Natural killer cell (primary cell): ENCODE measurements at regions not wholly inside any gene's neighbourhood (a gene's known extent, or its start where the extent isn't known, plus 50 kb on each side); places are given as distances from the start of the nearest gene placed in this dataset.

Experiments used
- ATAC-seq, 3 donors: fragments of 150-1000 bp in 2 of 3; fragments of 200-7000 bp in 1 of 3; cut with Tn5 transposase; 1 replicate in 1 of 3; 2 replicates in 2 of 3; pipeline ENCODE4 v1.10.0; 2021; ENCODE audit warnings: mild to moderate bottlenecking in 2 of 3, moderate library complexity in 2 of 3
- DNase-seq, 2 donors: peaks; one replicate each; pipeline versions ENCODE4 v3.0.0 to v3.0.0-alpha.2; 2013 to 2021; ENCODE audit warnings: mixed read lengths in 1 of 2
- H3K27ac ChIP-seq: one replicate; pipeline ENCODE4 v1.5.1; 2013; ENCODE audit warnings: mild to moderate bottlenecking, low read length
- H3K27me3 ChIP-seq: one replicate; pipeline ENCODE4 v1.6.1; 2013; ENCODE audit warnings: low read length; ENCODE audit not compliant: control insufficient read depth, insufficient read depth
- H3K36me3 ChIP-seq: one replicate; pipeline ENCODE4 v1.6.1; 2013; ENCODE audit warnings: low read length; ENCODE audit not compliant: control insufficient read depth, insufficient read depth
- H3K4me1 ChIP-seq: one replicate; pipeline ENCODE4 v1.6.1; 2013; ENCODE audit warnings: low read length; ENCODE audit not compliant: control insufficient read depth, insufficient read depth
- H3K4me3 ChIP-seq: one replicate; pipeline ENCODE4 v1.5.1; 2013; ENCODE audit warnings: low read length
- H3K9me3 ChIP-seq: one replicate; pipeline ENCODE4 v1.6.1; 2013; ENCODE audit warnings: low read length; ENCODE audit not compliant: control insufficient read depth, insufficient read depth
- H3K27ac Mint-ChIP-seq, 2 donors: one replicate each; pipeline ENCODE4 v1.8.0; 2022; ENCODE audit warnings: mild to moderate bottlenecking in 2 of 2, mixed read lengths in 2 of 2, moderate library complexity in 1 of 2
- H3K27me3 Mint-ChIP-seq, 2 donors: one replicate each; pipeline ENCODE4 v1.8.0; 2022; ENCODE audit warnings: low read depth in 2 of 2, mixed read lengths in 2 of 2
- H3K36me3 Mint-ChIP-seq: one replicate; pipeline ENCODE4 v1.8.0; 2022; ENCODE audit warnings: mixed read lengths
- H3K4me1 Mint-ChIP-seq, 2 donors: one replicate each; pipeline ENCODE4 v1.8.0; 2022; ENCODE audit warnings: mixed read lengths in 2 of 2
- H3K4me3 Mint-ChIP-seq: one replicate; pipeline ENCODE4 v1.8.0; 2022; ENCODE audit warnings: mild to moderate bottlenecking, moderate library complexity, mixed read lengths
- H3K9me3 Mint-ChIP-seq, 2 donors: one replicate each; pipeline ENCODE4 v1.8.0; 2022; ENCODE audit warnings: mixed read lengths in 2 of 2
- CTCF ChIP-seq: fragments of 200-600 bp; IDR thresholded peaks from one replicate; pipeline ENCODE4 v1.8.0; 2022; ENCODE audit warnings: antibody characterized with exemption
- WGBS: methylation state at CpG from one replicate; pipeline ENCODE4 v1.1.7; 2013; ENCODE audit warnings: missing lambda C conversion rate; ENCODE audit not compliant: insufficient coverage; 5-methylcytosine and 5-hydroxymethylcytosine counted together
- intact Hi-C: fragments of 100-400 bp; cut with micrococcal nuclease; formaldehyde crosslinking; loops from one replicate; pipeline ENCODE4 v1.14.2; 2022

- H3K9me3 ChIP-seq: no peaks in the 10 kb centered on the region
- H3K9me3 Mint-ChIP-seq: peaks cover 2 to 14% of the 10 kb centered on the region in 2 donors
- no peaks in the 10 kb centered on the region for H3K36me3 Mint-ChIP-seq
- H3K4me1 ChIP-seq: no peaks in the 10 kb centered on the region
- no peaks in the 10 kb centered on the region for H3K4me1 Mint-ChIP-seq
- no peak overlapping the region for H3K27ac Mint-ChIP-seq
- H3K4me3 ChIP-seq: no peak overlapping the region
- no peaks in the 10 kb centered on the region for H3K27me3 ChIP-seq
- H3K27ac ChIP-seq: no peak overlapping the region
- no peaks in the 10 kb centered on the region for H3K36me3 ChIP-seq
- no peak for DNase-seq
- ATAC-seq: no peak
- no peaks in the 10 kb centered on the region for H3K27me3 Mint-ChIP-seq
- 94% methylated on average over 3 of the region's 3 CpGs for WGBS
- TF ChIP-seq CTCF: no peak
- intact Hi-C loops: no loop called here
- no peak overlapping the region for H3K4me3 Mint-ChIP-seq
Observed at GRCh38 chr6:88449770-88450169, 283.6 kb upstream of the CNR1 start.

GRCh38 chr6:88445188-88445965 is 279.2 kb upstream of the CNR1 start:
- Histone ChIP-seq H3K4me3 (no peak overlapping the region), H3K36me3 (no peaks in the 10 kb centered on the region), H3K27me3 (no peaks in the 10 kb centered on the region), H3K27ac (no peak overlapping the region), H3K4me1 (no peaks in the 10 kb centered on the region), H3K9me3 (no peaks in the 10 kb centered on the region)
- Mint-ChIP-seq H3K4me1 (no peaks in the 10 kb centered on the region), H3K27ac (no peak overlapping the region), H3K4me3 (no peak overlapping the region), H3K36me3 (no peaks in the 10 kb centered on the region), H3K27me3 (no peaks in the 10 kb centered on the region), H3K9me3 (peaks cover 0 to 8% of the 10 kb centered on the region in 2 donors)
- DNase-seq: no peak
- TF ChIP-seq CTCF: no peak
- WGBS: 78% methylated on average over 2 of the region's 2 CpGs
- intact Hi-C loops: no loop called here
- ATAC-seq: no peak

- TF ChIP-seq CTCF: no peak
- H3K9me3 ChIP-seq: no peaks in the 10 kb centered on the region
- Mint-ChIP-seq H3K9me3 (peaks cover 0 to 6% of the 10 kb centered on the region in 2 donors), H3K27ac (no peak overlapping the region), H3K4me1 (no peaks in the 10 kb centered on the region), H3K27me3 (no peaks in the 10 kb centered on the region), H3K4me3 (no peak overlapping the region), H3K36me3 (no peaks in the 10 kb centered on the region)
- no peaks in the 10 kb centered on the region for H3K4me1 ChIP-seq
- no CpG with 5 or more reads among the region's 1 CpG for WGBS
- intact Hi-C loops: no loop called here
- H3K36me3 ChIP-seq: no peaks in the 10 kb centered on the region
- DNase-seq (no peak), ATAC-seq (no peak)
- H3K27me3 ChIP-seq: no peaks in the 10 kb centered on the region
- no peak overlapping the region for H3K27ac ChIP-seq
- no peak overlapping the region for H3K4me3 ChIP-seq
Observed at GRCh38 chr6:88443554-88443953, 277.4 kb upstream of the CNR1 start.

- Histone ChIP-seq H3K27ac (no peak overlapping the region), H3K4me1 (no peaks in the 10 kb centered on the region), H3K9me3 (no peaks in the 10 kb centered on the region), H3K27me3 (no peaks in the 10 kb centered on the region), H3K36me3 (no peaks in the 10 kb centered on the region), H3K4me3 (no peak overlapping the region)
- no peaks in the 10 kb centered on the region for H3K4me1 Mint-ChIP-seq
- H3K9me3 Mint-ChIP-seq: peaks cover 0 to 6% of the 10 kb centered on the region in 2 donors
- no peak for DNase-seq
- no peak overlapping the region for H3K27ac Mint-ChIP-seq
- ATAC-seq: no peak
- no peak for TF ChIP-seq CTCF
- no peaks in the 10 kb centered on the region for H3K36me3 Mint-ChIP-seq
- no peak overlapping the region for H3K4me3 Mint-ChIP-seq
- 64% methylated on average over 4 of the region's 4 CpGs for WGBS
- H3K27me3 Mint-ChIP-seq: no peaks in the 10 kb centered on the region
- intact Hi-C loops: no loop called here
Observed at GRCh38 chr6:88442737-88443136, 276.6 kb upstream of the CNR1 start.
